GM15510 (cell line): ENCODE measurements at regions not wholly inside any gene's neighbourhood (a gene's known extent, or its start where the extent isn't known, plus 50 kb on each side); places are given as distances from the start of the nearest gene placed in this dataset.

Experiments
- POLR2A ChIP-seq: IDR thresholded peaks from 3 replicates; pipeline ENCODE4 v1.6.1; 2011; ENCODE audit warnings: borderline replicate concordance; ENCODE audit not compliant: insufficient read length; ENCODE audit errors: extremely low read depth

DNA sequence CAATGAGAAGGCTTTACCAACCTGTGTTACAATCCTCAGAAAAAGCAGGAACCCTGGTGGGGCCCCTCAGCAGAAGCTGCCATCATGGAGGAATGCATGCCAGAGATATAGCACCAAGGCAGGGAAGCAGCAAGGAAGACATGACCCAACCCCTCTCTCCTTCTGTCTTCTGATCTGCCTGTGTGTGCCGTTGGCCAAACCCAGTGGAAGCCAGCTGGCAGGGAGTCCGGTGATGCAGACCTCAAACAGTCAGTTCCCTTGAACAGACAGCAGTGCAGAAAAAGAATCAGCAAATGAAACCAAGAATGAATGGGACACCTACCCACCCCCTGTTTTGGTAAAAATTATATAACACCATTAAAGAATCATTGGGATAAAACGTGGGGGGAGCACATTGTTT, 234.2 kb downstream of the ZNF608 start:
- no peak for TF ChIP-seq POLR2A

DNA sequence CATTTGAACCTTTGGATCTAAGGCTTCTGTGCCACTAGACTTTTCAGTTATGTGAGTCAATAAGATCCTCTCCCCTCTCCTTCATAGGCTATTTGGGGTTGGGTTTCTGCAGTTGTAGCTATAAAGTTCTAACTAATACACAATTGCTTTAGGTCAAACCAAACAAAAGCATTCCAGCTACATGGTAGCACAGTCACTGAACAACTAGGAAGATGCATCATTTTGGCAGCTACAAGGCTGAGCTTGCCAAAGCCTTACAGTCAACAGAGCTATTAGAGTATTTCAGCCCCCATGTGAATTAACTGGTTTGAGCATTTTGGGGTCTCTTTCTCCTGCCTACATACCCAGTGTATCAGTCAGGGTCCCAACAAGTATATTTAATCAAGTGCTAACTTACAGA, 234.6 kb downstream of the ZNF608 start:
- no peak for TF ChIP-seq POLR2A

DNA sequence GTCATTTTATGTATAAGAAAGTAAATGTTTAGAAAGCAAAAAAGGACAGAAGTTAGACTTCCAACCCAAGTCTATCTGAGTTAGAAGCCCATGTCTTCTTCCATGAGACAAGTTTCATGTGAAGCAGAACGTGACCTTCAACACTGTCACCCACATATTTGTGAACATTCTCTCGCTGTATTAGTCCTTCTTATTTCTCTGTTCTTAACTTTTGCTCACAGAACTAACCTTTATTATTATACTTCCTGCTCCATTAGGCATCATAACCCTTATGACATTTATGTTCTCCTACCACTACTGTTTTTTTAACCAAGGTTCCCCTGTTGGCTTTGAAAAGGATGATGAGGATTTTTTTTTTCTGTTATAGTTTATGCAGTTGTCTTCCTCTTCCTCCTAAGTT, 238.8 kb downstream of the ZNF608 start:
- TF ChIP-seq POLR2A, result no peak

DNA sequence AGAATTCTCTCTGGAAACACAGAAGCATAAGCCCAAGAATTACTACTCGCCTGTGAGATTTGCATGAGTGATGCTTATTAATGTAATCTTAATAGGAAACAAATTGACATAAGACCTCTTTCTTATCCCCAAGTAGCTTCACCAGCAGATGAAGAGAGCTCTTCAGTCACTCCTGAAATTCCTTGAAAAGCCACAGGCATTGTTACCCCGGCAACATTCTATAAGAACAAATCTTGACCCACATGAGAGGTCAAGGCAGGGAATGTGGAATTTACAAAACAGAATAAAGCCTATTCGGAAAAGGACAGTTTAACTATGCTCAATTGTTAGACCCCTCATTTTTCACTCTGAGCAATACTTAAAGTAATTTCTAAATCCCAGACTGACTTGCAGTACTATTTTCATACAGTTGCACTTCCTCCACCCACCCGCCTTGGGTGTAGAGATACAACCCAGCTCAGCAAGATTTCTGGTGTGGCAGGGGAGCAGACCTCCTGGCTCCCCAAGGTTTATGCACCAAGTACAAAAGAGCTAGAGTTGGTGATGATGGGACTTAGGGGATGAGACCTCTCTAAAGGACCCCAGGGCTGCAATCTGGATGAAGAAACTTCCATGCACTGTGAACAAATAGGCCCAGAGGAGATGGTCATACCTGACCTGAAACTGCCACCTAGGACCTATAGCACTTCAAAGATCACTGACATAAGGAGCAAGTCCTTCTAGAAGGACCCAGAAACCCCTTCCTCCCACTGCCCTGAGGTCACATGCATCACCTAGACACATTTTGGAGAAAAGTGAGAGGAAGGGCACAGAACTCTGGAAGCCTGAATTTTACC, 242.1 kb downstream of the ZNF608 start:
- no peak for TF ChIP-seq POLR2A

DNA sequence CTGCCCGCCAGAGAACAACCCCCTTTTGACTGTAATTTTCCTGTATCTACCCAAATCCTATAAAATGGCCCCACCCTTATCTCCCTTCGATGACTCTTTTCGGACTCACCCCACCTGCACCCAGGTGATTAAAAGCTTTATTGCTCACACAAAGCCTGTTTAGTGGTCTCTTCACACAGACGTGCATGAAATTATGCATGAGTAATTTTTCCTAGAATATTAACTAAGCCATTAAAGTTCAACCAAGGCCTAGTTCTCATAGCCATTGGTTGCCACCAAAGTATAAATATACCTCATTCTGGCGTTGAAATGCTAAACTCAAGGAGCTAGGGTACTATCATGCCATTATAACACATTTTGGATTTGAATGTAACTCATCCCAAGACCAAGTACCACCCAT, 243.9 kb downstream of the ZNF608 start:
- no peak for TF ChIP-seq POLR2A

DNA sequence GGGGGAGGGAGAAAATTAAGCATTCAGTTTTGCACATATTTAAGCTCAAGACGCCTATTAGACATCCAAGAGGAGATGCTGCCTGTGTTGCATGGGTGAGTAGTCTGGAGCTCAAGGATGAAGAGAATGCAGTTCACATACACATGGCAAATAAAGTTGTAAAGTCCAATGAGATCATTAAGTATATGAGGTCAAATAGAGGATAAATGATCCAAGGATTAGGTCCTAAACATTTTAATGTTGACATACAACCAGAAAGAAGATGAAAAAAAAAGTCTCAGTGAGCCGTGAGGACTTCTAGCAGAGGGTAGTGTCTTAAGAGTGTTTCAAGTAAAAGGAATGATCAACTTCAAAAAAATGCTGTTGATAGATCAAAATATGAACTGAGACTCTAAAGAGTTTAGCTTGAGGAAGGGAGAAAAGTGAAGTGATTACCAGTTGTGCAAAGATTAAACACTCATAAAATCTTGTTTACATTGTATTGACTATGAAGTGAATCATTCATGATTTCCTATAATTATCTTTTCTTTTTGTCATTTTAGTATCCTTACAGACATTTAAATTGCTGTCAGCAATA, 251.8 kb downstream of the ZNF608 start:
- no peak for TF ChIP-seq POLR2A

DNA sequence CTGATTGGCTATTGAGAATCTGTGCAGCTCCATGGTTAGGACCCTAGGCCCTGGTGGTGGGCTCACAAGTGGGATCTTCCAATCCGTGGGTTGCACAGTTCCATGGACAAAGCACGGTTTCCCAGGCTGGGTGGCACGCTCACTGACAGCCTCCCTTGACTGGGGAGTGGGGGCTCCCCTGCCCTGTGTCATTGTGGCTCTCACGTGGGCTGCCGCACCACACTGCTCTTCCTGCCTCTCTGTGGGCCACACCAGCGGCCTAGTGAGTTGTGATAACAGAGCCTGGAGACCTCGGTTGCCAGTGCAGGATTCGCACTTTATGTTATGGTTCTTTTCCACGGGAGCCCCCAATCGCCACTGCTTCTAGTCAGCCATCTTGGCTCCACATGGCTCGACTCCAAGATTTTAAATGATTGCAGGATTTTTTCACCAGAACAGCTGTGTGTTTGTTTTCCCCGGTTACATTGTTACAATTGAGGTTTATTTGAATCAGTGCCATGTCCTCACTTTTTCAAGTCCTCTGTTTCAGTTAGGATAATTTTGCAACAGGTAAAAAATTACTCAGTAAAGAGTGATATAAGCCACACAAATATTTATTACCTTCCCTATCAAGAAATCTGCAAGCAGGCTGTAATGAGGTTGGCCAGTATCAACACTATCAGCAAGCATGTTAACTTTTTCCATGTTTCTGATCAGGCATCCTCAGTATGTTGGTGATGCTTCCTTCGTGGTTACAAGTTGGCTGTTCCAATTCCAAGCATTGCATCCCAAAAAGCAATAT, 253.8 kb downstream of the ZNF608 start:
- no peak for TF ChIP-seq POLR2A

DNA sequence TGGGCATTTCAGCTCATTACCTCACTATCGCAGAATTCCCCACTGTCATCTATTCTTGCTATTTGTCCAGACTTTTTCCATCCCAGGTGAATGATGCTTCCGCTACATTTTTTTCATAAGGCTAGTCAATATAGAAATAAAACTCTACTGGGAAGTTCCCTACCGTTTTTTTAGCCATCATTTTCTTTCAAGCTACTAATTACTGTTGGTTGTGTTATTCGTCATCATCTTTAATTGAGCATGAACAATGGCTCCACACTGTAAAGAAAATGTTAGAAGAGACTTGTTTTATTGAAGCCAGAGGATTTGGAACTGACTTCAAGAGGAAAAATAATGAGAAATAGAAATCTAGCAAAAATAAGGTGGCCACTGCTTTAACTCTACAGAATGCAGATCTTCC, 265.0 kb downstream of the ZNF608 start:
- no peak for TF ChIP-seq POLR2A

DNA sequence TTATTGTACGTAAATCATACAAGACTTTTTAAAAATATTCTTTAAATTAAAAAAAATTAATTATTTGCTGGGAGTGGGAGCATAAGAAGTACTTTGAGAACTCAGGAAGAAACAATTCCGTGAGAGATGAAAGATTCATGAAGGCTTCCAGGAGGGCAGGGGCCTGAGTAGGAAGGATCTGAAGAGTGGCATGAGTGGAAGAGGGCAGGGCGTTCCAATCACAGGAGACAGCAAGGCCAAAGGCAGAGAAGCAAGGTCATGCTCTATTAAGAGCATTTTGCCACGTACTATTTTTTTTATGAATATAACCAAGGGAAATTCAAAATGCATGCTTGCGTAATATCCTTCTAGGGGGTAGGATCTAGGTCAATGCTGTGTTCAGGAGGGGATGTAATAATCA, 265.5 kb downstream of the ZNF608 start:
- TF ChIP-seq POLR2A, result no peak

DNA sequence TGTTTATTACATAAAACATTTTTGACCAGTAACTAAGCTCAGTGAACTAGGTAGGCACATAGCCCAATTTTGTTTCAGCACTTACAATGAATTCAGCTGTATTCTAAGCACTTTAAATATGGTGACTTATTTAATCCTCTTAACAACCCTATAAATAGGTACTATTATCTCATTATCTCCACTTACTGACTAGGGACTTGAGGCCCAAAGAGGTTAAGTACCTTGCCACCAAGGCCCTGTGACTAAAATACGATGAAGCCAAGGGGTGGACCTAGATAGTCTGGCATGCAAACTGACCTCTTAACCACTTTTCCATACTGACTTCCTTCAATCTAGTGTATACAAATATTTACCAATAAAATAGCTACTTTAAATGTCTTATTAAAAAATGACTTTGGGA, 266.4 kb downstream of the ZNF608 start:
- no peak for TF ChIP-seq POLR2A

DNA sequence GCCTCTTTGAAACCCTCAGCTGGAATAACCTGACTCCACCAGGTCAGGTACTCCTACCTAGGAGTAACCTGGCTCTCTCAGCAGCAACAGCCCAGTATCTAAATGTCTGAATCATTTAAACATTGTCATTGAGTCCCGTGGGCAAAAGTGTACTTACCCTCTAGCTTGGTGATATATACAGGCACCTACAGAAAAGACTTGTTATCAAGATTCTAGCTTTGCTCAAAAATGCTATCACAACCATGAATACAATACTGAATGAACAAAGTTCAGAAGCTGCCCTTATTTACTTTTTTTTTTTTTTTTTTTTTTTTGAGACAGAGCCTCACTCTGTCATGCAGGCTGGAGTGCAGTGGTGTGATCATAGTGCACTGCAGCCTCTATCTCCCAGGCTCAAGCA, 268.2 kb downstream of the ZNF608 start:
- no peak for TF ChIP-seq POLR2A

DNA sequence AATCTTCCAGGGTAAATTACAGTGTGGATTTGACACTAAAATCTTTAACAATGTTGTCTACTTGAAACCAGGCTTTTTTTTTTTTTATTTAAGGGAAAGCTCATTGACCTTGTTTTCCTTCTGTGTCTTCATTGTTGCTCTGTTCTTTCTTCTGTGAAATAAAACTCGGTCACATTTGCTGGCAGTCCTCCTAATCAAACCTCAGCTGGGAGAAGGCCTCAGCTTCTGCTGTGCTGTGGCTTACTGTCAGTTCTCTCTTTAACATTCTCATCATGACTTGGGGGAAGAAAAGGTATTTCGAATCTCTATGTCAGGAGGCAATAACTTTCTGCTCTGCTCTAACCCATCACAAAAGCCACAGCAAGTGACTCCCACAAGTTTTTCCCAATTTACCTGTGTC, 268.9 kb downstream of the ZNF608 start:
- TF ChIP-seq POLR2A, result no peak

DNA sequence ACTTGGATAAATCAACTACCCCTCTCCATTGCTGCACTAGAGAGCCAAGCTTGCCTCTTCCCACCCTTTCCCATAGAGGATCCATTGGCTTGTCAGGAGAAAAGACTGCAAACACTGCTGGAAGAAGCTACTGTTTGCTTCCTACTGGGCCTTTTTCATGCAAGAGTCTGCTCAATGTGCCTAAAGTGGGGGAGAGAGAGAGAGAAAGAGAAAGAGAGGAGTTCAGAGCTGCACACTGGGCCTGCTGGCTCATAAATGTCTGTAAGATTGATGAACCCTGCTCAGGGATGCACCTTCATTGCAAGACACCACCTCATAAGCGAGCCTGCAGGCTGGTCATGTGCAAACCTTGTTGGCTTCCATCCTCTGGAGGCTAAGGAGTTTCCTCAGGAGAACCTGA, 269.4 kb downstream of the ZNF608 start:
- no peak for TF ChIP-seq POLR2A

DNA sequence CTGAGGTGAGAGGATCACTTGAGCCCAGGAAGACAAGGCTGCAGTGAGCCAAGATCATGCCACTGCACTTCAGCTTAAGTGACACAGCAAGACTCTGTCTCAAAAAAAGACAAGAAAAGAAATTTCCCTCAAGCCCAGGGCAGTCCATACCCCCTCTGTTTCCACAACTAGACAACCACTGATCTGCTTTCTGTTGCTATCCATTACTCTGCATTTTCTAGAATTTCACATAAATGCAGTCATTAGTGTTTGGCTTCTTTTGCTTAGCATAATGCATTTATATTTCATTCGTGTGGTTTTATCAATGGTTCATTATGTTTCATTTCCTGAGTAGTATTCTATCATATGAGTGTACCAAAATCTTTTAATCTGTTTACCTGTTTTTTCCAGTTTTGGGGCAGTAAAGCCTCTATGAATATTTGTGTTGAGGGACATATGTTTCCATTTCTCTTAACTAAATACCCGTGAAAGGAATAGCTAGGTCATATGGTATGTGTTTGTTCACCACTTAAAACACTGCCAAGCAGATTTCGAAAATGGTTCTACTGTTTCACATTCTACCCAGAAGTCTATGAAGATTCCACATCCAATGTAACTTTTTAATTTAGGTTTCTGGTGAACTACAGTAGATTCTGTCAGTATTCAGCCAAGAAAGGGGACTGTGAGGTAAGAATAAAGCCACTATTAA, 271.8 kb downstream of the ZNF608 start:
- no peak for TF ChIP-seq POLR2A
